ENCODE measurements at regions not wholly inside any gene's neighbourhood (a gene's known extent, or its start where the extent isn't known, plus 50 kb on each side); places are given as distances from the start of the nearest gene placed in this dataset.

GRCh38 chr10:78718032-78718572, 350.7 kb upstream of the ZMIZ1 start:
- no peak for DNase-seq (ENCODE audit: low read depth in 1 of 2, low spot score in 1 of 2)

DNA sequence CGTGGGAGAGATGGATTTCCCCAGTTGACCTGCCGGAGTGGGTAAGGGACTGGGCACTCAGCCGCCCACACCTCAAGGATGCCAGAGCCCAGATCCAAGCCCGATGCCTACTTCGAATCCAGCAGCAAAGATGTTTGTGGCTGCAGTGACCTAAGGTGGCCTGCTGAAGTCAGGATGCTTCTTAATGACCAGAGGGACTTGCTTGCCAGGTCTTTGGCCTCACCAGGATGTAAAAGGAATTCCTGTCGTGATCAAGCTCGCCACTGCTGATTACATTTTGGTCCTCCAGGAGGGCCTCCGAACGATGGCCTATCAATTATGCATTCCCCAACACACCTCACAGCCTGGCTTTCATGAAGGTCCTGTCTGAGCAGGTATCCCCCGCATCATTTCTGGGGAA, 349.5 kb upstream of the ZMIZ1 start:
- no peak for DNase-seq (ENCODE audit: low read depth in 1 of 2, low spot score in 1 of 2)

- no peak for DNase-seq (ENCODE audit: low read depth in 1 of 2, low spot score in 1 of 2)
Measured at GRCh38 chr10:78720091-78720490, 348.7 kb upstream of the ZMIZ1 start.

- no peak for DNase-seq (ENCODE audit: low read depth in 1 of 2, low spot score in 1 of 2)
Measured at GRCh38 chr10:78721231-78721630, 347.5 kb upstream of the ZMIZ1 start.

DNA sequence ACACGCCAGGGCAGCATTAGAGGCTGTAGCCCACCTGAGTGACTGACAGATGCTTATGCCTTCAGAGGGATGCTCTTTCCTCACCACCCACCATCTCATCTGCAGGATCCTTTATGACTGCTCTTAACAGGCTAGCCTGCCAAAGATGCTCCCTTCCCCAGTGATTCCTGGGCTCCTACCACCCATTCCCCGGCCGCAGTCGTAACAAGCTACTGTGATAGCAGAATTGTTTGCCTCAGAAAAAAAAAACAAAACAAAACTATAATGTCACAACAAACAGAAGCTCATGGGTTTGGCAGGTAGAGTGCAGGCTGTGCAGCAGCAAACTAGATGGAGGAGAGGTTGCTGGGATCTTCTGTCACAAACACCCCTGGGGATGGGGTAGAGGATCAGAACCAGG, 343.9 kb upstream of the ZMIZ1 start:
- DNase-seq (ENCODE audit: low read depth in 1 of 2, low spot score in 1 of 2), result no peak

DNA sequence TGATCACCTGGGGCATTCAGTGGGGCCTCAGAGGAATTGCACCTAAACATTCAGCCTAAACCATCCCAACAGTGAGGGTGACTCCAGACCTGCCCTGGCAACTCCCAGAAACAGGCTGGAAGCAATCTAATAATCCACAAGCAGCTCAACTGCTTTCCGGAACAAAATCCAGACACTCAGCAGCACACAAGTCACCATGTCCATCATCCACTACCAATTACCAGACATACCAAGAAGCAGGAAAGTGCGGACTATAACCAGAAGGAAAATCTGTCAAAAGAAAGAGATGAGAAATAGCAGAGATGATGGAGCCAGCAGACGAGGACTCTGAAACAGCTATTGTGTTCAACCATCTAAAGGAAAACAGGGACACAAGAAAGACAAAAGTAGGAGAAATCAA, 342.6 kb upstream of the ZMIZ1 start:
- DNase-seq (ENCODE audit: low read depth in 1 of 2, low spot score in 1 of 2), result no peak

GRCh38 chr10:78727251-78727650, 341.5 kb upstream of the ZMIZ1 start:
- DNase-seq (ENCODE audit: low read depth in 1 of 2, low spot score in 1 of 2), result no peak

DNA sequence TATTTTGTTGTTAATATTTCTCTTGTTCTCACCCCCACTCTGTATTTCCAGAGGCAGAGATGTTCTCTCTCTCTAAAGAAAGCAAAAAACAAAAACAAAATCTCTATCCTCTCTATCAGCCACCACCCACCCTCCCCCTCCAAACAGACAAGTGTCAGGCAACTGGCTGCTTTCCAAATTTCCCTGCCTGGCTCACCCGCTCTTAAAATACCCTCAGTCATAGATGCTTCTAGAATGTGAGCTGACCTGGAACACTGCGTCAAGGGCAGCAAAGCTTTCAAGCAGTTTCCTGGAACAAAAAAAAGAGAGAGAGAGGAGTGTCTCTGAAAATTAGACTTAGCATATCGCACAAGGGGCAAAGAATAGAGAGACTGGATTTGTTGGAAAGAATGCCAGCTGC, 341.0 kb upstream of the ZMIZ1 start:
- no peak for DNase-seq (ENCODE audit: low read depth in 1 of 2, low spot score in 1 of 2)

DNA sequence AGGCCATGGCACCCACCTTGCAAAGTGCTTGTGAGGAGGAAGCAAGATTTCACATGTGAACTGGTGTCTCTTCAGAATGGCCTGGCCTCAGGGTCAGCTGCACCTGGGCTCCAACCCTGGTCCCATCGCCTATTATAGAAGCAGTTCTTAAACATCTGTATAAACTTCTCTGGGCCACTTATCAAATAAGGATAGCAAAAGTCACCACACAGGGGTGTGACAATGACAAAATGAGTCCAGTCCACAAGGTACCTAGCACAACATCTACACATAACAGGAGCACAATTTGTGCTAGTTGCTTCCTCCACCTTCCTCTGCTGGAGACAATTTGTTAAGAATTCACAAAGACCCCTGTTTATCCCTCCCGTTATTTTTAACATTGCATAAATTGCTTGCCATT, 340.6 kb upstream of the ZMIZ1 start:
- DNase-seq (ENCODE audit: low read depth in 1 of 2, low spot score in 1 of 2), result no peak

- no peak for DNase-seq (ENCODE audit: low read depth in 1 of 2, low spot score in 1 of 2)
Measured at GRCh38 chr10:78729366-78729765, 339.4 kb upstream of the ZMIZ1 start.

- no peak for DNase-seq (ENCODE audit: low read depth in 1 of 2, low spot score in 1 of 2)
Measured at GRCh38 chr10:78729800-78730199, 339.0 kb upstream of the ZMIZ1 start.

DNA sequence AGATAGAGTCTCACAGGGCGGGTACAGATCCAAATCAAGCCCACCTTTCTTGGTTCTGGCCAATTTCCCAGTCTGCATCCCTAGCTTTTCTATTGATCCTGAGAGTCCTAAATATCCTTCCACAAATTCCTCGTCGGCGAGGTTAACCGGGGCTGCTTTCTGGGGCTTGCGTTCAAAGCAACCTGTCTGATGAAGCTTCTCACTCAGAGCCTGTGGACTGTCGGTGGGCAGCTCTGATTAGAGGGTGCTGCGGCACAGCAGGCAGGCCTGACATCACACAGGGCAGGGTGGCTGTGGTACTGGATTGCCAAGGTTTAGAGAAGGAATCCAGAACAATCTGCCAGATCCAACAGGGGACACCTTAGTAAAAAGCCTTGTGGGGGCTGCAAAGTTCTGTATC, 338.0 kb upstream of the ZMIZ1 start:
- DNase-seq (ENCODE audit: low read depth in 1 of 2, low spot score in 1 of 2), result no peak

GRCh38 chr10:78731675-78732074, 337.1 kb upstream of the ZMIZ1 start:
- DNase-seq (ENCODE audit: low read depth in 1 of 2, low spot score in 1 of 2), result no peak

GRCh38 chr10:78732381-78732780, 336.4 kb upstream of the ZMIZ1 start:
- no peak for DNase-seq (ENCODE audit: low read depth in 1 of 2, low spot score in 1 of 2)

DNA sequence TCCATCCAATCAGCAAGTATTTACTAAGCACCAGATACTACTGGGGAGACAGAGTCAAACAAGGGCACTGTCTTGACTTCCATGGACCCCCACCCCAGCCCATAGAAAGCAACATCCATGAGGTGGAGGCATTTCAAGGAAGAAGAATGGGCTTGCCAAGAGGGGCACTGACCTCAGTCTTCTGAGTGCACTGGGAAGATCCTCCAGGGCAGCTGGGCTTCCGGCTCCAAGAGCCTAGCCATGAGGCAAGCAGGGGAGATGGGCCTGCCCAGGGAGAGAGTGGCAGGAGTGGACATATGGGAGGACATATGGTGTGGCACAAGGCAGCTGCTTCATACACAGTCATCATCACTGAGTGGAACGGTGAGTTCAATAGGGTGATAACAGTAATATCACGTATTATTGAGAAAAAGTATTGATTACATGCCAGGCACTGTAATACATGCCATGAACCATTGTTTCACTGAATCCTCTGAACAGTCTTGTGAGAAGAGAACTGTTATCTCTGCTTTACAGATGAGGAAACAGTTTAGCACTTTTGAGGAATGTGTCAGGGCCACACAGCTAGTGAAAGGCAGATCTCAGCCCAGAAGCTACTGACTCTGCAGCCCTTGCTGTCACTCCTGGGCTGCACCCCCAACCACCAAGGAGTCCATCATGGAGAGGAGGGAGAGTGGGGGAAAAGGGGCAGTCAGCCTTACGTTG, 331.7 kb upstream of the ZMIZ1 start:
- DNase-seq (ENCODE audit: low read depth in 1 of 2, low spot score in 1 of 2), result no peak

- DNase-seq (ENCODE audit: low read depth in 1 of 2, low spot score in 1 of 2), result no peak
Measured at GRCh38 chr10:78737883-78738856, 330.6 kb upstream of the ZMIZ1 start.

DNA sequence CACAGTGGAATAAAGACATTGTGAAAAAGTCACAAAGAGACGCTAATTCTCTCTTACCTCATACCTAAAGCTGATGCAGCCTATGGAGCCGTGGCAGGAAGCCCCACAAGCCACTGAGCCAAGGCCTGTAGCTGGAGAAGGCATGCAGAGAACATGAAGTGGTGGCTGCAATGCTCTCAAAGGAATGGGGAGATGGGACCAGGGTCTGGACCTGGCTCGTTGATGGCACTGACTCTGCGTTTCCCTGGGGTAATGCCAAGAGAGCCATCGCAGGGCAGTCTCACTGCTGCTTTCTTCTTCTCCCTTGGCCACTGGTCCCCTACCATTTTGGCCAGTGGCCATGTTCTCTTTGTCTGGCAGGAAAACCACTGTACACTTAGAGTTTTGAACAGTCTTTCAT, 329.9 kb upstream of the ZMIZ1 start:
- DNase-seq (ENCODE audit: low read depth in 1 of 2, low spot score in 1 of 2), result no peak

DNA sequence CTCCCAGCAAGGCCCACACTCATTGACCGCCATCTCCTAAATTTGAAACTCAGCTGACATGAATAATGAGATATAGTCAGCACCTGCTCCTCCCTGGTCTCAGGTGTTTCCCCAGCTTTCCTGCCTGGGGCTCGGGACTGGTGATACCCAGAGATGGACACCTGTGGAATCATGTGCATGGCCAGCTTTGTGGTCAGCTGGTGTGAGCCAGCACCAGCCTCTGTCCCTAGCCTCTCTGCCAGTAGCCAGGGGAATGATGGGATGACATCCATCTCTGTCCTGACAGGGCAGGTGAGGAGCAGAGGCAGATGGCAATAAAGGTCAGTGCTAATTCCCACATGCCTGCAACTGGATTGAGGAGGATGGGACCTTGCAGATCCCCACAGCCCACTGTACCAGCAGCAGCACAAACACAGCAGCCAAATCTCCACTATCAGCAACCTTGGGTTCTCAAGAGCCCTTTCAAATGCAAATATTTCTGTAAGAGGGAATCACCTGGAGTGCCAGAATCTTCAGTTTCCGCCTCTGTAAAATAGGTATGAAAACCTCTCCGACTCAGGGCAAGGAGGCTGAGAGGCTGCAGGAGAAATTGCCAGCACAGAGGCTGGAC, 329.2 kb upstream of the ZMIZ1 start:
- no peak for DNase-seq (ENCODE audit: low read depth in 1 of 2, low spot score in 1 of 2)

DNA sequence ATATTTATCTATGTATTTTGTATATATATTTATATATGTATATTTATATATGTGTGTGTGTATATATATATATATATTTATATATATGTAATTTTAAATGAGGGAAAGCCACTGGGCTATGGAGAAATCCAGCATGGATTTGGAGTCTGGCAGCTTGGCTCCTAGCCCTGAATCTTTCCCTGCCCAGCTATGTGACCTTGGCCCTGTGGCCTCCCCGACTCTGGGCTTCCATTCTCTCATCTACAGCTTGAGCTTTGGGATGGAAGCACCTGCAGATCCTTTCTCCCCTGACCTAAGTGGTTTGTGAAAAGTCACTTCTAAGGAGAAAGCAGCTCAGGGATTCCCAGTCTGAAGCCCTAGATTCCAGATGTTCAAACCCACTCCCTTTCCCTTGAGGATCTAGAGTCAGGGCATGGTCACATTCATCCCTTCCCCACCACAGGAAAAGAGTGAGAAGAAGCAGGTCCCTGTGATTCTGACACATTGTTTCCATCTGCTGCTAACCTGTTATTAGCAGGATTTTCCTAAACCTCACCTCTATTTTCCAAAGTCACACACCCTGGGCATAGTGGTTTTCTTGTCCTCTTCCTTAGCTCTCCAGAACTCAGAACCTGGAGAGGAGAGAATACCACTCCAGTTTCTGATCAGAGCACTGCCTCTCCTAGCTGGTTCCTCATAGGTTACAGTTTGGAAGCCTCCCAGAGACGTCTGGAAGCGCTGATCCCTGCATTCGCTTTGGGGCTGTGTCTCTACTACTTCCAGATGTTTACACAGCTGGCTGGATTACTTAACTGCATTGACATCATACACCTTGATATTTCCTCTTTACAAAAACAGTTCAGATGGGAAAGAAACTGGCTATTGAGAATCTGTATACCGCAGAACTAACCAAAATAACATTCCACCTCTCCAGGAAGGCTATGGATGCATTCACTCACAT, 327.5 kb upstream of the ZMIZ1 start:
- DNase-seq (ENCODE audit: low read depth in 1 of 2, low spot score in 1 of 2), result no peak

DNA sequence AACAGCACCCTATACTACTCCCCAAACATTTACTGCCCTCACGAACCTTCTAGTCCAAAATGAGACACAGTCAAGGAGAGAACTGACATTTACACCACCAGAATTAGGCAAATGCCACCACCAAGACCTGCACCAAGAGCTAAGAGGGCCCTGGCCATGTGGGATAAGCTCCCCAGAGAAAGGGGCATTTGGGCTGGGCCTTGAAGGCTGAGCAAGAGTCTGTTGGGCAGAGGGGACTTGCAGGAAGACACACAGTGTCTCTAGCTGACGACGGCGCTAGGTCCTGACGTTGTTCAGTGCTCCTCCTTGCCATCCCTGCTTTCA, 326.4 kb upstream of the ZMIZ1 start:
- no peak for DNase-seq (ENCODE audit: low read depth in 1 of 2, low spot score in 1 of 2)

All from activated T-helper 1 cell treated with anti-CD3 and anti-CD28 coated beads, Interleukin-2, amount 50 U/mL, for 16 hours (primary cell).